ENCODE measurements at regions not wholly inside any gene's neighbourhood (a gene's known extent, or its start where the extent isn't known, plus 50 kb on each side); places are given as distances from the start of the nearest gene placed in this dataset.

DNA sequence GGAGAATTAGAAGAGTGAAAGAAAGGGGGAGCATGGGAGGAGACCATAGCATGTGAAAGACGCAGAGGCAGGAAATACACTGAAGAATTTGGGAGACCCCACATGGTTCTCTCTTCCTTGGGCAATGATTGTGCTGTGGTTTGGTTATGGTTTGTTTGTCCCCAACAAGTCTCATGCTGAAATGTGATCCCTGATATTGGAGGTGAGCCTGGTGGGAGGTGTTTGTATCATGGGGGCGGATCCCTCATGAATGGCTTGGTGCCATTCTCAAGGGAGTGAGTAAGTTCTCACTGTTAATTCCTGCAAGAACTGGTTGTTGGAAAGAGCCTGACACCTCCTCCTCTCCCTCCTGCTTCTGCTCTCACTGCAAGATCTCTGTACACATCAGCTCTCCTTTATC lies 78.6 kb upstream of the RAI2 start:
- no peak for FAIRE-seq
- POLR2A ChIA-PET: no interaction called here
- intact Hi-C loops (cut with micrococcal nuclease) (no loop called here), dilution Hi-C loops (cut with MboI; ENCODE audit: extremely low pct_ligation_motif_present, low sequenced_read_pairs) (no loop called here)
- H4K20me1 ChIP-seq (replicated peaks; ENCODE audit: control insufficient read depth, extremely low read depth, insufficient read depth, low read length): no peaks in the 10 kb centered on the region
- H3K4me2 ChIP-seq (ENCODE audit: insufficient read depth, low read length): no peak overlapping the region
- H2AFZ ChIP-seq (ENCODE audit: low read depth, low read length): no peak overlapping the region
- H3K36me3 ChIP-seq (ENCODE audit: control insufficient read depth in 2 of 2, extremely low read depth in 1 of 2, insufficient read depth in 2 of 2, low read length in 2 of 2): no peaks in the 10 kb centered on the region
- no peaks in the 10 kb centered on the region for H3K4me1 ChIP-seq (ENCODE audit: control insufficient read depth, extremely low read depth, insufficient read depth, low read length)
- no peak for TF ChIP-seq POLR2AphosphoS5 (IDR thresholded peaks at IDR 0.05; ENCODE audit: insufficient read depth, low read depth, low read length)
- TF ChIP-seq, protein P1, sequence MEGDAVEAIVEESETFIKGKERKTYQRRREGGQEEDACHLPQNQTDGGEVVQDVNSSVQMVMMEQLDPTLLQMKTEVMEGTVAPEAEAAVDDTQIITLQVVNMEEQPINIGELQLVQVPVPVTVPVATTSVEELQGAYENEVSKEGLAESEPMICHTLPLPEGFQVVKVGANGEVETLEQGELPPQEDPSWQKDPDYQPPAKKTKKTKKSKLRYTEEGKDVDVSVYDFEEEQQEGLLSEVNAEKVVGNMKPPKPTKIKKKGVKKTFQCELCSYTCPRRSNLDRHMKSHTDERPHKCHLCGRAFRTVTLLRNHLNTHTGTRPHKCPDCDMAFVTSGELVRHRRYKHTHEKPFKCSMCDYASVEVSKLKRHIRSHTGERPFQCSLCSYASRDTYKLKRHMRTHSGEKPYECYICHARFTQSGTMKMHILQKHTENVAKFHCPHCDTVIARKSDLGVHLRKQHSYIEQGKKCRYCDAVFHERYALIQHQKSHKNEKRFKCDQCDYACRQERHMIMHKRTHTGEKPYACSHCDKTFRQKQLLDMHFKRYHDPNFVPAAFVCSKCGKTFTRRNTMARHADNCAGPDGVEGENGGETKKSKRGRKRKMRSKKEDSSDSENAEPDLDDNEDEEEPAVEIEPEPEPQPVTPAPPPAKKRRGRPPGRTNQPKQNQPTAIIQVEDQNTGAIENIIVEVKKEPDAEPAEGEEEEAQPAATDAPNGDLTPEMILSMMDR (IDR thresholded peaks at IDR 0.05; ENCODE audit: extremely low read depth in 1 of 2, insufficient read depth in 1 of 2, low read depth in 1 of 2, low read length in 2 of 2): no peak
- TF ChIP-seq MYC (IDR thresholded peaks at IDR 0.05; ENCODE audit: low read depth, low read length): no peak
- TF ChIP-seq JUN (IDR thresholded peaks at IDR 0.05; ENCODE audit: borderline replicate concordance, insufficient read depth, insufficient read length, low read depth): no peak
- no peak for TF ChIP-seq FOS (IDR thresholded peaks at IDR 0.05; ENCODE audit: borderline replicate concordance, insufficient read depth, low read length)
- TF ChIP-seq EZH2 (IDR thresholded peaks at IDR 0.05; ENCODE audit: borderline replicate concordance, low read depth, low read length, severe bottlenecking): no peak
- no peak for TF ChIP-seq GATA2 (IDR thresholded peaks at IDR 0.05; ENCODE audit: insufficient read depth, insufficient read length, low read depth, low read length)
- TF ChIP-seq, protein P2, sequence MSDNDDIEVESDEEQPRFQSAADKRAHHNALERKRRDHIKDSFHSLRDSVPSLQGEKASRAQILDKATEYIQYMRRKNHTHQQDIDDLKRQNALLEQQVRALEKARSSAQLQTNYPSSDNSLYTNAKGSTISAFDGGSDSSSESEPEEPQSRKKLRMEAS (IDR thresholded peaks at IDR 0.05; ENCODE audit: insufficient read depth, insufficient read length): no peak
- no peak for TF ChIP-seq POLR2A (IDR thresholded peaks at IDR 0.05; ENCODE audit: low read depth, low read length)
- no TSS peak for BruUV-seq (replicated peaks)
- H3K4me3 ChIP-seq (replicated peaks in 1 of 3; ENCODE audit: insufficient read depth in 1 of 3, low read depth in 1 of 3, low read length in 3 of 3): no peak overlapping the region
- no peak overlapping the region for H3K27ac ChIP-seq (ENCODE audit: insufficient read depth, low read depth, low read length)
- H3K27me3 ChIP-seq (ENCODE audit: control insufficient read depth in 2 of 2, insufficient read depth in 2 of 2, low read length in 2 of 2): no peaks in the 10 kb centered on the region
- no peaks in the 10 kb centered on the region for H3K9me3 ChIP-seq (replicated peaks; ENCODE audit: control insufficient read depth, insufficient read depth, low read length)
- CTCF ChIA-PET: no interaction called here
- DNase-seq (ENCODE audit: low read depth, low spot score): no peak
- H3K9ac ChIP-seq (replicated peaks; ENCODE audit: extremely low read depth, insufficient read depth, low read length): no peak overlapping the region
- H3K79me2 ChIP-seq (ENCODE audit: control insufficient read depth, insufficient read depth, low read length): no peaks in the 10 kb centered on the region
- H3K9me1 ChIP-seq (replicated peaks; ENCODE audit: control insufficient read depth, extremely low read depth, insufficient read depth, low read length): no peaks in the 10 kb centered on the region

All from endothelial cell of umbilical vein (primary cell).